Glutamatergic neuron (in vitro differentiated cells): ENCODE measurements at regions not wholly inside any gene's neighbourhood (a gene's known extent, or its start where the extent isn't known, plus 50 kb on each side); places are given as distances from the start of the nearest gene placed in this dataset.

Experiments
- DNase-seq: peaks from one replicate; pipeline ENCODE4 v3.0.0; 2022
- H3K27ac Mint-ChIP-seq: one replicate; pipeline ENCODE4 v1.8.0; 2020; ENCODE audit warnings: mild to moderate bottlenecking, mixed read lengths, inconsistent platforms; ENCODE audit not compliant: unreplicated experiment
- H3K27me3 Mint-ChIP-seq: one replicate; pipeline ENCODE4 v1.8.0; 2020; ENCODE audit warnings: mild to moderate bottlenecking, moderate library complexity, mixed read lengths, inconsistent platforms; ENCODE audit not compliant: unreplicated experiment
- H3K36me3 Mint-ChIP-seq: one replicate; pipeline ENCODE4 v1.8.0; 2020; ENCODE audit warnings: mild to moderate bottlenecking, mixed read lengths, inconsistent platforms; ENCODE audit not compliant: unreplicated experiment
- H3K4me1 Mint-ChIP-seq: one replicate; pipeline ENCODE4 v1.8.0; 2020; ENCODE audit warnings: mild to moderate bottlenecking, low read depth, mixed read lengths, inconsistent platforms; ENCODE audit not compliant: unreplicated experiment
- H3K4me3 Mint-ChIP-seq: one replicate; pipeline ENCODE4 v1.8.0; 2020; ENCODE audit warnings: mild to moderate bottlenecking, mixed read lengths, inconsistent platforms; ENCODE audit not compliant: unreplicated experiment
- H3K9me3 Mint-ChIP-seq: one replicate; pipeline ENCODE4 v1.8.0; 2020; ENCODE audit warnings: mild to moderate bottlenecking, moderate library complexity, mixed read lengths, inconsistent platforms; ENCODE audit not compliant: unreplicated experiment
- TF ChIP-seq, protein P1 (sequence below): fragments of 200-600 bp; sonication (generic); IDR thresholded peaks from one replicate; pipeline ENCODE4 v1.5.0; 2021; ENCODE audit not compliant: partially characterized antibody, unreplicated experiment

DNA sequence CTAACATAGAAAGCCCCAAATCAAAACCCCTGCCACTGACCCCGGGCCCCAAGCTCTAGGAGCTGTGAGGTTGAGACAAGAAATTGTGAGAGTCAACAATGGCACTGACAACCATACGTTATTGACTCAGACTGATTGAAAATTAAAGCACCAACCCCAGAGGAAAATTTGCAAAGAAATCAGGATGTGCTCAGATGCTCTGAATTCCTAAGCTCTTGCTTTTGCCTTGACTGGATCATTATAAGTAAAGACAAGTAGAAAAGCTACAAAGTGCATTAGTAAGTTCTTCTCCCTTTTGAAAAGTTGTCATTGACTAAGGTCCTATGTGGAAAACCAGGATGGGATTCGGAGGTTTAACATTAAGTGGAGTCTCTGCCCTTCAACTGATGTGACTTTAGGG is 130.2 kb downstream of the SAMD9 start:
- no peak overlapping the region for H3K27ac Mint-ChIP-seq
- H3K27me3 Mint-ChIP-seq = peaks cover 2% of the 10 kb centered on the region
- H3K4me3 Mint-ChIP-seq = no peak overlapping the region
- TF ChIP-seq, protein P1, sequence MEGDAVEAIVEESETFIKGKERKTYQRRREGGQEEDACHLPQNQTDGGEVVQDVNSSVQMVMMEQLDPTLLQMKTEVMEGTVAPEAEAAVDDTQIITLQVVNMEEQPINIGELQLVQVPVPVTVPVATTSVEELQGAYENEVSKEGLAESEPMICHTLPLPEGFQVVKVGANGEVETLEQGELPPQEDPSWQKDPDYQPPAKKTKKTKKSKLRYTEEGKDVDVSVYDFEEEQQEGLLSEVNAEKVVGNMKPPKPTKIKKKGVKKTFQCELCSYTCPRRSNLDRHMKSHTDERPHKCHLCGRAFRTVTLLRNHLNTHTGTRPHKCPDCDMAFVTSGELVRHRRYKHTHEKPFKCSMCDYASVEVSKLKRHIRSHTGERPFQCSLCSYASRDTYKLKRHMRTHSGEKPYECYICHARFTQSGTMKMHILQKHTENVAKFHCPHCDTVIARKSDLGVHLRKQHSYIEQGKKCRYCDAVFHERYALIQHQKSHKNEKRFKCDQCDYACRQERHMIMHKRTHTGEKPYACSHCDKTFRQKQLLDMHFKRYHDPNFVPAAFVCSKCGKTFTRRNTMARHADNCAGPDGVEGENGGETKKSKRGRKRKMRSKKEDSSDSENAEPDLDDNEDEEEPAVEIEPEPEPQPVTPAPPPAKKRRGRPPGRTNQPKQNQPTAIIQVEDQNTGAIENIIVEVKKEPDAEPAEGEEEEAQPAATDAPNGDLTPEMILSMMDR = no peak
- no peak for DNase-seq
- H3K36me3 Mint-ChIP-seq = no peaks in the 10 kb centered on the region
- no peaks in the 10 kb centered on the region for H3K4me1 Mint-ChIP-seq
- no peaks in the 10 kb centered on the region for H3K9me3 Mint-ChIP-seq

DNA sequence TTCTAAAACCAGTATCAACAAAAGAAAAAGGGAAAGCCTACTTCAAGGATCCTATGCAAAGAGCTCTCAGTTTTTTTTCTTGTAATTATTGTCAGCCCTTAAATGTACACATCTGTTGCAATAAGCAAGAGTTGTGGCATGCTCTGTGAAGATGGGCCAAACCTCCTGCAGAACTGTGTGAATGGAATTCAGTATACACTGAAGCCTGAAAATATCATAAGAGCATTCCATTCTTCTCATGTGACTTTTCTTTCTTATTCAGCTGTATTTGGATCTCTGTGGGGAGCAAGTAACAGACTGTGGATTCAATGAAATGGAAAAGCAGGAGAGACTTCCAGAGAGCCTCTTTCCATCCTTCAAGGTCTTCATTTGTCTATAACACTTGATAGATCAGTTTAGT is 130.7 kb downstream of the SAMD9 start:
- peaks cover 2% of the 10 kb centered on the region for H3K27me3 Mint-ChIP-seq
- H3K36me3 Mint-ChIP-seq = no peaks in the 10 kb centered on the region
- no peak overlapping the region for H3K4me3 Mint-ChIP-seq
- H3K9me3 Mint-ChIP-seq = no peaks in the 10 kb centered on the region
- no peaks in the 10 kb centered on the region for H3K4me1 Mint-ChIP-seq
- H3K27ac Mint-ChIP-seq = no peak overlapping the region
- TF ChIP-seq, protein P1 = no peak
- DNase-seq = no peak

DNA sequence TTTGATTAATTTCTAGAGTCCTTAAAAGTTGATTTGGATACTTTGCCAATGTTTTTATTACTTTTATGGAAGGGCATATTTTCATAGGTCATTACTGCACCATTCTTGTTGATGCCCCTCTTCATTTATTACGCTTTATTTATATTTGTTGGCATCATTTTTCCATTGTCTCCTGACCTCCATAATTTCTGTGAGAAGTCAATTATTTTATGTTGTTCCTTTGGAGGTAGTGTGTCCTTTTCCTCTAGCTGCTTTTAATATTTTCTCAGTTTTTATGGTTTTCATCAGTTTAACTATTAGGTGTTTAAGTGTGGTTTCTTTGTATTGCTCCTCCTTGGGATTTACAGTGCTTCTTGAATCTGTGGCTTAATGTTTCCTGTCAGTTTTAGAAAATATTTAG is 134.9 kb downstream of the SAMD9 start:
- no peaks in the 10 kb centered on the region for H3K36me3 Mint-ChIP-seq
- H3K27ac Mint-ChIP-seq = no peak overlapping the region
- H3K4me1 Mint-ChIP-seq = no peaks in the 10 kb centered on the region
- H3K4me3 Mint-ChIP-seq = no peak overlapping the region
- H3K9me3 Mint-ChIP-seq = no peaks in the 10 kb centered on the region
- H3K27me3 Mint-ChIP-seq = no peaks in the 10 kb centered on the region
- TF ChIP-seq, protein P1 = no peak
- DNase-seq = no peak

DNA sequence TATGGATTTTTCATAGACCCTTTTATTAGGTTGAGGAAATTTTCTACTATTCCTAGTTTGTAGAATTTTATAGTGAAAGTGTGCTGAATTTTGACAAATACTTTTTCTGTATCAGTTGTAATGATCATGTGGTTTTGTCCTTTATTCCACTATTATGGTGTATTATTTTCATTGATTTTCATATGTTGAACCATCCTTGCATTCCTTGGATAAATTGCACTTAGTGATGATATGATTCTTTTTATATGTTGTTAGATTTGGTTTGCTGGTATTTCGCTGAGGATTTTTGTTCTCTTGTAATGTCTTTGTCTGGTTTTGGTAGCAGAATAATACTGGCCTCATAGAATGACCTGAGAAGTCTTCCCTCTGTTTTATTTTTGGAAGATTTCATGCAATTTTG is 140.6 kb upstream of the CDK6 start:
- TF ChIP-seq, protein P1 = no peak
- Mint-ChIP-seq H3K9me3 (peaks cover 4% of the 10 kb centered on the region), H3K27ac (no peak overlapping the region), H3K4me3 (no peak overlapping the region), H3K36me3 (peaks cover 7% of the 10 kb centered on the region), H3K27me3 (no peaks in the 10 kb centered on the region), H3K4me1 (no peaks in the 10 kb centered on the region)
- DNase-seq = no peak

DNA sequence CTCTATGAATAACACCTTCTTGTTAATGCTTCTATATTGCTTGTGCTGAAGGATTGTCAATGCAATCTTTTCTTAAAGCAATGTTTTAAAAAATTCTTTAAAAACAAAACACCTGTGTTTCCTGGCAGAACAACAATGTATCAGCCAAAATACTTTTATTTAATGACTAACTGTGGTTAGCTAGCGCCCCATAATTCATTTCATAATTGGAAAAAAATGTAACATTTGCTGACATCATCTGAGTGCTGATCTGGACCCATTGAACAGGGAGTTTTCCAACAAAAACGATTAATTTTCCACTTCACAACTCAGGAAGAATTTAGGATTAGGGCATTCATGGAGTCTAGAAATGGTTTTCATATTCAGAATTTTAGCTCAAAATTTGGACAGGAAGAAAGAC is 137.6 kb upstream of the CDK6 start:
- Mint-ChIP-seq H3K27ac (no peak overlapping the region), H3K36me3 (peaks cover 7% of the 10 kb centered on the region), H3K27me3 (no peaks in the 10 kb centered on the region), H3K4me3 (no peak overlapping the region), H3K9me3 (peaks cover 4% of the 10 kb centered on the region), H3K4me1 (no peaks in the 10 kb centered on the region)
- no peak for DNase-seq
- TF ChIP-seq, protein P1 = no peak
